Activated T-helper 17 cell treated with anti-CD3 and anti-CD28 coated beads, Interleukin-2, amount 50 U/mL, for 72 hours (primary cell): ENCODE measurements at regions not wholly inside any gene's neighbourhood (a gene's known extent, or its start where the extent isn't known, plus 50 kb on each side); places are given as distances from the start of the nearest gene placed in this dataset.
"Not testable (repeated sequence)": the region's sequence is repeated elsewhere in the genome, so short reads cannot be mapped to it uniquely, and the experiment has no call there.

Experiments used
- ATAC-seq: fragments of 150-1000 bp; cut with Tn5 transposase; replicated peaks from 2 replicates; pipeline ENCODE4 v1.10.0; 2021; ENCODE audit warnings: mild to moderate bottlenecking, moderate library complexity
- H3K27ac Mint-ChIP-seq: one replicate; pipeline ENCODE4 v1.8.0; 2022; ENCODE audit warnings: mixed read lengths
- H3K27me3 Mint-ChIP-seq: one replicate; pipeline ENCODE4 v1.8.0; 2022; ENCODE audit warnings: mixed read lengths
- H3K36me3 Mint-ChIP-seq: one replicate; pipeline ENCODE4 v1.8.0; 2022; ENCODE audit warnings: low read depth, mild to moderate bottlenecking, mixed read lengths
- H3K4me1 Mint-ChIP-seq: one replicate; pipeline ENCODE4 v1.8.0; 2022; ENCODE audit warnings: mixed read lengths
- H3K4me3 Mint-ChIP-seq: one replicate; pipeline ENCODE4 v1.8.0; 2022; ENCODE audit warnings: mild to moderate bottlenecking, mixed read lengths
- H3K9me3 Mint-ChIP-seq: one replicate; pipeline ENCODE4 v1.8.0; 2022; ENCODE audit warnings: mixed read lengths

DNA sequence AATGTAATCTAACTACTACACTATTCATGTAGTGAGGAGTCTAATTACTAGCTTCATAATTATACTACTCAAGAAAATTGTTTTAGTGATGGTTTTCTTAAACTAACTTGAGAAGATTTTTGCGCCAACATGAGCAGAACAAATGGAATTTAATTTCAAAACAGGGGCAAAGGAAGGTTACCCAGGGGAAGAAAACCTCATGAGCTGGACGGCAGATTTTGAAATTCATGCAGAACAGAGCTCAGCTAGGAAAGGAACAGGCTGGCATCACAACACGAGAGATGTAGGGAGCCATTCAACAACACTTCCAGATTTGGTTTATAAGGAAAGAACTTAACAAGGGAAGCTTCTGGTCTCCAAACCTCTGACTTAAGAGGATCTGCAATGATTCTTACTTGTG, 235.3 kb upstream of the PRKCQ start:
- H3K4me3 Mint-ChIP-seq = no peak overlapping the region
- H3K27me3 Mint-ChIP-seq = peaks cover 32% of the 10 kb centered on the region
- H3K27ac Mint-ChIP-seq = no peak overlapping the region
- H3K9me3 Mint-ChIP-seq = no peaks in the 10 kb centered on the region
- H3K36me3 Mint-ChIP-seq = no peaks in the 10 kb centered on the region
- H3K4me1 Mint-ChIP-seq = no peaks in the 10 kb centered on the region
- ATAC-seq = no peak

DNA sequence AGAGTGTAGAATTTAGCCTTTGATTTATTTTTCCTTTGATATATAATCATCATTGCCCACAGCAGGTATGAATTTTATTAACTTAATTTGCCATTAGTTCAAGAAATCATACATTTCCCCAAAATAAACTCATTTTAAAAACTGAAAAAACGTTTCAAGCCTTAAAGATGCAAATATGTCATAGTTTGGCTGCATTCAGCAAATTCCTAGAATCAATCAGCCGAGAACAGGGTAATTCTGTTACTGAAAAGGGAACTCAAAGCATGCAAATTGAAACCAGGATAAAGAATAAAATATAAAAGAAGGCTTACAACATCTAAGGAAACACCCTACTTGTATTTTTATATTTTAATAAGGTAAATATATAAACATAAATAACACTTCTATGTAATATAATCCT, 233.8 kb upstream of the PRKCQ start:
- Mint-ChIP-seq H3K4me1 (no peaks in the 10 kb centered on the region), H3K27me3 (peaks cover 37% of the 10 kb centered on the region), H3K9me3 (no peaks in the 10 kb centered on the region), H3K27ac (no peak overlapping the region), H3K36me3 (no peaks in the 10 kb centered on the region), H3K4me3 (no peak overlapping the region)
- ATAC-seq = no peak

DNA sequence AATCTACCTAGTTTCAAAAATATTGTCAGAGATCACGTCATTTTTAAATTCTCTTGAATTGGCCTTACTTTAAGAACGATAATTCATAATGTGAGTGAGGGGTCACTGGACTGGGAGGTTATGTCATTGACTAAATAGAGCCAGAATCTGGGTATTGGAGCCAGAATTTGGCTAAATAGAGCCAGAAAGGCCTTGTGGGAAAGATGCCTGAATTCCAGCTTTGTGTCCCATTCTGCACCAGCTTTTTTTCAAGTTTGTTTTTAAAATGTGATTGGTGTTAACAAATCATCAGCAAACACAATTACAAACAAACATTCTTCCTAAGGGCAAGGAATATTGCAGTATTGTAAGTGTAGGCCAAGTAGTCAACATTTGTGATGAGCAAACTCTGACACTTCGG, 233.2 kb upstream of the PRKCQ start:
- H3K9me3 Mint-ChIP-seq = no peaks in the 10 kb centered on the region
- no peaks in the 10 kb centered on the region for H3K36me3 Mint-ChIP-seq
- H3K27ac Mint-ChIP-seq = no peak overlapping the region
- no peak overlapping the region for H3K4me3 Mint-ChIP-seq
- no peaks in the 10 kb centered on the region for H3K4me1 Mint-ChIP-seq
- H3K27me3 Mint-ChIP-seq = peaks cover 36% of the 10 kb centered on the region
- no peak for ATAC-seq

DNA sequence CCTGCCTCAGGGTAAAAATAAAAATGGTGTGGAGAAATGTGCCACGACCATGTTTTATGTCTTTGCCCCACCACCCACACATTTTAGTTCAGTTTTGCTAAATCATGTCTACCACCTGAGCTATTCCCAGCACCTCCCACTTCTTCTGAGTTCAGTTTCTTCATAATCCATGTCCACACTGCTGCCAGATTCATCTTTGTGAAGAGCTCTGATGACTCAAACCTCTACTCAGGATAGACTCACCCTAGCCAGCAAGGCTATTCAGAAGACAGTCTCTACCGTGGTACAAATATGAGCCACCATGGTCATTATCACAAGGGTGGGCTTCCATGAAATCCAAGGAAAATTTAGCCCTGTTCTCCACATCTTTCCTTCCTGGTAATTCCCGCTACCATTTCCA, 231.1 kb upstream of the PRKCQ start:
- no peak for ATAC-seq
- Mint-ChIP-seq H3K9me3 (no peaks in the 10 kb centered on the region), H3K27ac (no peak overlapping the region), H3K4me1 (no peaks in the 10 kb centered on the region), H3K27me3 (peaks cover 32% of the 10 kb centered on the region), H3K4me3 (no peak overlapping the region), H3K36me3 (no peaks in the 10 kb centered on the region)

DNA sequence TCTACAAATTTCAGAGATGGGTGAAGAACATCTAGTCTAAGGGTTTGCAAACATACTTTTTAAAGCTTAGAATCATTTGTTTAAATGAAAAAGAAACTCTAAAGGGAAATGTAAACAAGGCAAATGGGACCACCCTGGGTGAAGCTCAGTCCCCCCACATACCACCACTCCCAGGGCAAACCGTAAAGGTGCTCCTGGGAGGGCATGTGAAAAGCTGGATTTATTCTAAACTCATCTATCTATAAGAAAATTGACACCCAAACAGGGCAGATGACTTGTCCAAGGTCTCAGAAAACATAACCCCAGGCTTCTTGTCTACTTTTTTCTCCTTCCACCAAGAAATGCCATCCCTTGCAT, 223.3 kb upstream of the PRKCQ start:
- H3K27ac Mint-ChIP-seq = no peak overlapping the region
- ATAC-seq = no peak
- H3K4me3 Mint-ChIP-seq = no peak overlapping the region
- no peaks in the 10 kb centered on the region for H3K9me3 Mint-ChIP-seq
- no peaks in the 10 kb centered on the region for H3K4me1 Mint-ChIP-seq
- H3K36me3 Mint-ChIP-seq = no peaks in the 10 kb centered on the region
- peaks cover 6% of the 10 kb centered on the region for H3K27me3 Mint-ChIP-seq

DNA sequence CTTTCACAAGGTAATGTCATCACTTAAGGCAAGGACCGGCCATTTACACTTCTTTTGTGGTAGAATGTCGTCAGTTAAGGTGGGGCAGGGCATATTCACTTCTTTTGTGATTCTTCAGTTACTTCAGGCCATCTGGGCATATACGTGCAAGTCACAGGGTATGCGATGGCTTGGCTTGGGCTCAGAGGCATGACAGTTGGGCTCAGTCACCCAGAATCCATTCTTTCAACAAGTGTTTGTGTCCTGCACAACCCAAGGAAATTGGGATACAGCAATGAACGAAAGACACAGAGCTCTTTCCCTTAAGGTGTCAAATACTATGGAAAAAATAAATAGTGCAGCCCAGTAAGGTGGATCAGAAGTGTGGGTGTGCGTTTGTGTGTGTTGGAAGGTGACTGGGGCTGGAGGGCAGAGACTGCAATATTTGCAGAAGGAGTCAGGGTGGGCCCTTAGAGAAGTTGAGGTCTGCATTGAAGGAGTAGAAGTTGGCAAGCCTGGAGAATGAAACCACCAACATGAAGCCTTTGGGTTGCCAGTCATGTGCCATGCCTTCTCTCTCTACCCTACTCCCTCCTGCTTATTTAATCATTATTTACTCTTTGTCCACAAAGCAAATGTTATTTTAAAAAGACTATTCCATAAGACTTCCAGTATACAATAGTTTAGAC, 222.8 kb upstream of the PRKCQ start:
- H3K27ac Mint-ChIP-seq = no peak overlapping the region
- H3K36me3 Mint-ChIP-seq = no peaks in the 10 kb centered on the region
- ATAC-seq = no peak

DNA sequence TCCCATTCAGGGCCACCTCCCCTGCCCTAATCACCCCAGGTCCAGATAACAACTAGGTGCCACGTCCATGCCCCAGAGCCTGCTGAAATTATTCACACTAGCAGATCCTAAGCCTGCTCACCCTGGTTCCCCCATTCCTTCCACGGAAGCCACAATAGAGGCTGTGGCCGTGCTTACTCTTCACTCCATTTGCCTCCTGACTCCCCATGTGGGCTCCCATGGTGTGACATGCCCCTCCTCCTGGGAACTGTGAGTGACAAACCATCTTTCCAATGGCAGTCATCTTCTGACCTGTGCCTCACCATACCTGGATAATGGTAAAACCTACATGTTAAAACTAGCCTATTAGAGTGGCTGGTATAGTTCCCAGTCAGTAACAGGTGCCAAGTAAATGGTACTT, 216.2 kb upstream of the PRKCQ start:
- Mint-ChIP-seq H3K36me3 (no peaks in the 10 kb centered on the region), H3K4me3 (no peak overlapping the region), H3K27ac (no peak overlapping the region), H3K27me3 (peaks cover 7% of the 10 kb centered on the region), H3K9me3 (no peaks in the 10 kb centered on the region), H3K4me1 (no peaks in the 10 kb centered on the region)
- ATAC-seq = no peak

More for the DNA sequence above, 222.8 kb upstream of the PRKCQ start:
- Mint-ChIP-seq H3K4me1 (no peaks in the 10 kb centered on the region), H3K9me3 (no peaks in the 10 kb centered on the region), H3K4me3 (no peak overlapping the region), H3K27me3 (peaks cover 6% of the 10 kb centered on the region)

DNA sequence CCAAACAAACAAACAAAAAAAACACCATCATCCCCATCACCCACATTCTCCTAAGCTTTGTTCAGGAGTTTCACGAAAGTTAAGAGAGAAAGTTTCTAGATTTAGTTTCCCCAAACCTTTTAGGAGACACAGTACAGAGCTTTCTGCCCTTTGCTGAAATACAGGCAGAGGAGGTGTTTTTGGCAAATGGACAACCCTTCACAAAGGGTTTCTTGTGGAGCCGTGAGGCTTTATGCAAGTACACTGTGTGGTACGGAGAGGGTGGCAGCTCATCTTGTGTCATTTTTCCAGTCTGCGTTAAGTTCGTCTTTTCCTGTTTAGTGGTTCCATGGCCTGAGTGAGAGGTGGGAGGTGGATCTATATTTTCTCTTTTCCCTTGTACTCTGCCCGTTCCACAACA, 215.5 kb upstream of the PRKCQ start:
- H3K27ac Mint-ChIP-seq = no peak overlapping the region
- ATAC-seq = no peak
- peaks cover 11% of the 10 kb centered on the region for H3K27me3 Mint-ChIP-seq

DNA sequence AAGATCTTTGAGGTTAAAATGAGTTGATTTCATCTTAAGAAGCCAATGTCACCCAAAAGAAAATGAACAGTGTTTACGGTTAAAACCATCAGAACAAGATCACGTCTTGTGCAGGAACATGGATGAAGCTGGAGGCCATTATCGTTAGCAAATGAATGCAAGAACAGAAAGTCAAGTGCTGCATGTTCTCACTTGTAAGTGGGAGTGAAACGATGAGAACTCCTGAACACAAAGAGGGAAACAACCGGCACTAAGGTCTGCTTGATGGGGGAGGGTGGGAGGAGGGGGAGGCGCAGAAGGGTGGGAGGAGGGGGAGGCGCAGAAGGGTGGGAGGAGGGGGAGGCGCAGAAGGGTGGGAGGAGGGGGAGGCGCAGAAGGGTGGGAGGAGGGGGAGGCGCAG, 214.8 kb upstream of the PRKCQ start:
- peaks cover 13% of the 10 kb centered on the region for H3K27me3 Mint-ChIP-seq
- not testable (repeated sequence) for H3K4me1 Mint-ChIP-seq, H3K4me3 Mint-ChIP-seq, H3K27ac Mint-ChIP-seq, H3K9me3 Mint-ChIP-seq, ATAC-seq, H3K36me3 Mint-ChIP-seq

More for the DNA sequence above, 215.5 kb upstream of the PRKCQ start:
- Mint-ChIP-seq H3K36me3 (no peaks in the 10 kb centered on the region), H3K9me3 (no peaks in the 10 kb centered on the region), H3K4me1 (no peaks in the 10 kb centered on the region), H3K4me3 (no peak overlapping the region)

DNA sequence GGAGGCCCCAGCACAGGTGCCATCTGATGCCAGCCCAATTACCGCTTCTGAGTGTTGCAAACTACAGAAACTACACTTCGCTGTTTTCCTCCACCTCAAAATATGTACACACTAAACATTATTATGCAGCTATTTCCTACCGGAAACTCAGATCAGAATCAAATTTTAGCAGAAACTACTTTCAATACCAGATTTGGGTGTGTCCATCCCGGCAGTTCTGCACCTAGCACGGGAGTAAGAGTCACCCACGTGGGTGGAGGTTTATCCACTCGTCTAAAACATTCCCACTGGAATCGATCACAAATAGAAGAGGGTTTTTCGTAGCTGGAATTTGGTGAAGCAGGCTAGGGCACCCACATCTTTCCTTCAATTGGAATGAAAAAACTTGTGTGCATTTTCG, 214.4 kb upstream of the PRKCQ start:
- no peak for ATAC-seq
- H3K27me3 Mint-ChIP-seq = peaks cover 13% of the 10 kb centered on the region
- H3K36me3 Mint-ChIP-seq = no peaks in the 10 kb centered on the region
- H3K4me3 Mint-ChIP-seq = no peak overlapping the region
- H3K27ac Mint-ChIP-seq = no peak overlapping the region
- H3K9me3 Mint-ChIP-seq = no peaks in the 10 kb centered on the region
- no peaks in the 10 kb centered on the region for H3K4me1 Mint-ChIP-seq

DNA sequence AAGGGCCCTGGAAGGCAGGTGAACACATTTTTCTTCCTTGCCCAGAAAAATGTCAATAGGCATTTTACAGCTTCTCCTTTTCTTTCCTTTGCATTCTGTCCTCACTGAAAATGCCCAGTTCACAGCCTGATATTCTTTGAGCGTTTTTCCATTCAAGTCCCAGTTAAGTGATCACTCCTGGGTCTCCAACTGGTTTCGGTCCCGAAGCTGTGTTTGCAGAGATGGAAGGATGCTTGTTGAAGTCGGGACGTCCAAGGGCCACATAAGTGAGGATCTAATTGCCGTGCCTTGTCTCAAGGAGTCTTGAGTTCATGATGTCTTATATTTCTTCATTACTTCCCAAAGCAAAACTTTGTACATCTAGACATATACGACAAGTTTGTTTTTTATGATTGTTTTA, 208.7 kb upstream of the PRKCQ start:
- no peaks in the 10 kb centered on the region for H3K36me3 Mint-ChIP-seq
- no peak for ATAC-seq
- H3K27me3 Mint-ChIP-seq = peaks cover 11% of the 10 kb centered on the region
- no peak overlapping the region for H3K4me3 Mint-ChIP-seq
- H3K27ac Mint-ChIP-seq = no peak overlapping the region
- H3K4me1 Mint-ChIP-seq = no peaks in the 10 kb centered on the region
- no peaks in the 10 kb centered on the region for H3K9me3 Mint-ChIP-seq

DNA sequence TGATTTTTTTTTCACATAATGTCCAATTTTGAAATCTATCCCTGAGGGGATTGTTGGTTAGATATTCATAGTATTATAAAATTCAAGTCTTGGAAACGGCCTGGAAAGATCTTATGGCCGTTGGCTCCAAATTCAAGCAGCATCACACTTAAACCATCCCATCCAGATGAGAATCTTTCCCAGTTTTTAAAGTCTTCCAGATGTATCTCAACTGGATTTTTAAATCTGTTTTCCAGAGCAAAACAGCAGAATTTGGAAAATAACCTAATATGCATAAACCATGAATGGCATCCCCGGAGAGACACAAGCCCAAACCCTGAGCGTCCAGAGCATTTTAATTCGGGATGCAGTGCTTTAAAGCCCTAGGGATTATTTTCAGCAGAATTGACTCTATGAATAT, 208.2 kb upstream of the PRKCQ start:
- Mint-ChIP-seq H3K27me3 (peaks cover 15% of the 10 kb centered on the region), H3K4me3 (no peak overlapping the region), H3K27ac (no peak overlapping the region), H3K4me1 (no peaks in the 10 kb centered on the region), H3K9me3 (no peaks in the 10 kb centered on the region), H3K36me3 (no peaks in the 10 kb centered on the region)
- ATAC-seq = no peak

DNA sequence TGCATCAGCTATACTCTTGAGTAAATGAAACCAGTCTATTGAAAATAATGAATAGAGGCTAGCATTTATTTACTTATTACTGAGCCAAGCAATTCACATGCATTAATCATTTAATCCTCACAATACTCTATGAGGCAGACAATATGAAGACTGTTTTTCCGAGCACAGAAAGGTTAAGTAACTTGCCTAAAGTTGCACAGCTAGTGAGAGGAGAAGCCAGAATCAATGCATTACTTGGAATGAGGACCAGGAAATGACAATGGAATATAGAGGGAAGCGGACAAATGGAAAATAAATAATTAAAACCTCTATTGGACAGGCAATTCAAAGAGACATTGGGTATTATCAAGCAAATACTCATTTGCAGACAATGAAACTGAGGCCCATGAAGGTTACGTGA, 207.6 kb upstream of the PRKCQ start:
- Mint-ChIP-seq H3K9me3 (no peaks in the 10 kb centered on the region), H3K27me3 (peaks cover 19% of the 10 kb centered on the region), H3K4me1 (no peaks in the 10 kb centered on the region), H3K36me3 (no peaks in the 10 kb centered on the region), H3K27ac (no peak overlapping the region), H3K4me3 (no peak overlapping the region)
- ATAC-seq = no peak

DNA sequence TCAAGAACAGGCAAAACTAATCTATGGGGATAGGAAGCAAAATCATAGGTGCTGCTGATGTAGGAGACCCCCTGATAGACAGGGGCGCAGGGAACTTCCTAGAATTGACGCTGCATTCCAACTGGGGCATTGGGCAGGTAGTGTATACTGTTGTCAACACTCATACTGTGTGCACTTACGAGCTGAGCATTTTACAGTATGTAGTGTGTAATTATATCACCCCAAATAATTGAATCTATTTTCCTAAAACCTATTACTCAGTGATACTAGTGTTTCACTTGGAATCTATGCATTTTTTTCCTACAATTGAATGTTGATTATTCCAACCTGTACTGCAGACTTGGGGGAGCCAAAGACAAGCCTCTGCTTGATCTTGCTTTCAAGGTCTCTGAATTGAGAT, 207.0 kb upstream of the PRKCQ start:
- ATAC-seq = no peak
- H3K27ac Mint-ChIP-seq = no peak overlapping the region
- H3K4me1 Mint-ChIP-seq = no peaks in the 10 kb centered on the region
- no peaks in the 10 kb centered on the region for H3K36me3 Mint-ChIP-seq
- peaks cover 22% of the 10 kb centered on the region for H3K27me3 Mint-ChIP-seq
- no peaks in the 10 kb centered on the region for H3K9me3 Mint-ChIP-seq
- H3K4me3 Mint-ChIP-seq = no peak overlapping the region

DNA sequence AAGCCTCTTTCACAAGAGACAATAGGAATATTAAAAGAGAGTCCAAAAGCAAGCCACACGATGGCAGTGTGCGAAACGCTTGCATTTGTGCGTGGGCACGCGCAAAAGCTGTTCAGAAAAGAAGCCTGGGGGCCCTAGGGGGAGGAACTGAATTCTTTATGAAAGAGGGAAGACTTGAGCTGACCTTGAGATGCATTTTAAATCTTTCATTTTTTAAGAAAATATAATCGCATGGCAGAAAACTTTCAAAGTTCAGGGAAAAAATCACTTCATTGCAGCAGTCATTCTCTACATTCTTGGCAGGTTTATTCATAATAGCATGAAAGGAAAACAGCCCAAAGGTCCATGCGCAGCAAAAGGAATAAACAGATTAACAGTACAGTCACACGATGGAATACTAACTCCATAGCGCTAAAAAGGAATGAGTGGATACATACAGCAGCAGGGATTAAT, 206.5 kb upstream of the PRKCQ start:
- no peak for ATAC-seq
- H3K4me3 Mint-ChIP-seq = no peak overlapping the region

DNA sequence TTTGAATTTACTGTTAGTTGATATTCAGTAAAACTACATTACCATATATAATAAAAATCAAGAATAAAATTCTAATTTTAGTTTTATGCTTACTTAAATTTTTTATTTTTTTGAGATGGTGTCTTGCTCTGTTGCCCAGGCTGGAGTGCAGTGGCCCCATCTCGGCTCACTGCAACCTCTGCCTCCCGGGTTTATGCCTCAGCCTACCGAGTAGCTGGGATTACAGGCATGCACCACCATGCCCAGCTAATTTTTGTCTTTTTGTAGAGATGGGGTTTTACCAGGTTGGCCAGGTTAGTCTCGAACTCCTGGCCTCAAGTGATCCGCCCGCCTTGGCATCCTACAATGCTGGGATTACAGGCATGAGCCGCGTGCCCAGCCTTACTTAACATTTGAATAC, 204.4 kb upstream of the PRKCQ start:
- not testable (repeated sequence) for H3K27ac Mint-ChIP-seq, H3K36me3 Mint-ChIP-seq, H3K9me3 Mint-ChIP-seq, H3K4me1 Mint-ChIP-seq, ATAC-seq, H3K4me3 Mint-ChIP-seq
- H3K27me3 Mint-ChIP-seq = peaks cover 33% of the 10 kb centered on the region

More for the DNA sequence above, 206.5 kb upstream of the PRKCQ start:
- Mint-ChIP-seq H3K9me3 (no peaks in the 10 kb centered on the region), H3K36me3 (no peaks in the 10 kb centered on the region), H3K4me1 (no peaks in the 10 kb centered on the region), H3K27ac (no peak overlapping the region), H3K27me3 (peaks cover 27% of the 10 kb centered on the region)
